NB4 (cell line): ENCODE measurements at regions not wholly inside any gene's neighbourhood (a gene's known extent, or its start where the extent isn't known, plus 50 kb on each side); places are given as distances from the start of the nearest gene placed in this dataset.

Experiments
- POLR2A ChIP-seq: IDR thresholded peaks from 2 replicates; pipeline ENCODE4 v1.6.1; 2011; ENCODE audit warnings: mild to moderate bottlenecking; ENCODE audit not compliant: insufficient read length; ENCODE audit errors: extremely low read depth
- TF ChIP-seq, protein P1 (sequence below): IDR thresholded peaks from one replicate; pipeline ENCODE4 v1.5.1; 2012; ENCODE audit warnings: low read depth, low read length

DNA sequence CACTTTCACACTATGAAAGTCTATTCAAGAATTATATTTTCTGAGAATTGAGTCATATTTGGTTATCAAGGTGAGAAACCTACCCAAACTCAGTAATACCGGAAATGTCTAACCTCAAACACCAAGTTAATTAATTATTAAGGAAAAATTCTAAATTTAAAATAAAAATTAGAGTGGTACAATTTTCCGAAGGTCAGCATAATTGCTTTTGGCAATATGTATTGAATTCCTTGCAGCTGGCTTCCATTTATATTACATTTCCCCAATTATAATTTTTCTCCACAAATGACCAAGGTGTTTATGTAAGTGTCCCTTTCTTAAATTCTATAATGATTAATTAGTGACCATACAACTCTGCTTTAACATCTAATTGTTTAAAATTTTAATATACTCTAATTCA lies 316.0 kb upstream of the IRAK1BP1 start:
- TF ChIP-seq, protein P1, sequence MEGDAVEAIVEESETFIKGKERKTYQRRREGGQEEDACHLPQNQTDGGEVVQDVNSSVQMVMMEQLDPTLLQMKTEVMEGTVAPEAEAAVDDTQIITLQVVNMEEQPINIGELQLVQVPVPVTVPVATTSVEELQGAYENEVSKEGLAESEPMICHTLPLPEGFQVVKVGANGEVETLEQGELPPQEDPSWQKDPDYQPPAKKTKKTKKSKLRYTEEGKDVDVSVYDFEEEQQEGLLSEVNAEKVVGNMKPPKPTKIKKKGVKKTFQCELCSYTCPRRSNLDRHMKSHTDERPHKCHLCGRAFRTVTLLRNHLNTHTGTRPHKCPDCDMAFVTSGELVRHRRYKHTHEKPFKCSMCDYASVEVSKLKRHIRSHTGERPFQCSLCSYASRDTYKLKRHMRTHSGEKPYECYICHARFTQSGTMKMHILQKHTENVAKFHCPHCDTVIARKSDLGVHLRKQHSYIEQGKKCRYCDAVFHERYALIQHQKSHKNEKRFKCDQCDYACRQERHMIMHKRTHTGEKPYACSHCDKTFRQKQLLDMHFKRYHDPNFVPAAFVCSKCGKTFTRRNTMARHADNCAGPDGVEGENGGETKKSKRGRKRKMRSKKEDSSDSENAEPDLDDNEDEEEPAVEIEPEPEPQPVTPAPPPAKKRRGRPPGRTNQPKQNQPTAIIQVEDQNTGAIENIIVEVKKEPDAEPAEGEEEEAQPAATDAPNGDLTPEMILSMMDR = no peak
- TF ChIP-seq POLR2A = no peak
